22Rv1 (cell line): ENCODE measurements at regions not wholly inside any gene's neighbourhood (a gene's known extent, or its start where the extent isn't known, plus 50 kb on each side); places are given as distances from the start of the nearest gene placed in this dataset.

ENCODE experiments used
- CTCF ChIP-seq: fragments of 450-650 bp; IDR thresholded peaks from 2 replicates; pipeline ENCODE4 v1.5.1; 2017; ENCODE audit warnings: mild to moderate bottlenecking
- ZFX ChIP-seq: fragments of 450-650 bp; IDR thresholded peaks from 2 replicates; pipeline ENCODE4 v1.6.1; 2017; ENCODE audit warnings: antibody characterized with exemption, borderline replicate concordance

- TF ChIP-seq CTCF (no peak), ZFX (no peak)
Measured at GRCh38 chr4:71872221-71872620, 88.3 kb upstream of the GC start.
